ENCODE measurements at regions not wholly inside any gene's neighbourhood (a gene's known extent, or its start where the extent isn't known, plus 50 kb on each side); places are given as distances from the start of the nearest gene placed in this dataset.

- TF ChIP-seq, protein P1, sequence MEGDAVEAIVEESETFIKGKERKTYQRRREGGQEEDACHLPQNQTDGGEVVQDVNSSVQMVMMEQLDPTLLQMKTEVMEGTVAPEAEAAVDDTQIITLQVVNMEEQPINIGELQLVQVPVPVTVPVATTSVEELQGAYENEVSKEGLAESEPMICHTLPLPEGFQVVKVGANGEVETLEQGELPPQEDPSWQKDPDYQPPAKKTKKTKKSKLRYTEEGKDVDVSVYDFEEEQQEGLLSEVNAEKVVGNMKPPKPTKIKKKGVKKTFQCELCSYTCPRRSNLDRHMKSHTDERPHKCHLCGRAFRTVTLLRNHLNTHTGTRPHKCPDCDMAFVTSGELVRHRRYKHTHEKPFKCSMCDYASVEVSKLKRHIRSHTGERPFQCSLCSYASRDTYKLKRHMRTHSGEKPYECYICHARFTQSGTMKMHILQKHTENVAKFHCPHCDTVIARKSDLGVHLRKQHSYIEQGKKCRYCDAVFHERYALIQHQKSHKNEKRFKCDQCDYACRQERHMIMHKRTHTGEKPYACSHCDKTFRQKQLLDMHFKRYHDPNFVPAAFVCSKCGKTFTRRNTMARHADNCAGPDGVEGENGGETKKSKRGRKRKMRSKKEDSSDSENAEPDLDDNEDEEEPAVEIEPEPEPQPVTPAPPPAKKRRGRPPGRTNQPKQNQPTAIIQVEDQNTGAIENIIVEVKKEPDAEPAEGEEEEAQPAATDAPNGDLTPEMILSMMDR (IDR thresholded peaks at IDR 0.05; ENCODE audit: insufficient read depth, low read length), result no peak
- TF ChIP-seq GABPA (IDR thresholded peaks at IDR 0.05; ENCODE audit: low read depth) (no peak), POLR2AphosphoS5 (IDR thresholded peaks at IDR 0.05; ENCODE audit: low read depth) (no peak)
Observed at GRCh38 chr14:65345266-65345665, 67.3 kb upstream of the FUT8 start.

Data from HL-60 (cell line).